ENCODE measurements at regions not wholly inside any gene's neighbourhood (a gene's known extent, or its start where the extent isn't known, plus 50 kb on each side); places are given as distances from the start of the nearest gene placed in this dataset.

GRCh38 chr9:607417-607816, 234.1 kb upstream of the DMRT1 start:
- TF ChIP-seq MAX (IDR thresholded peaks at IDR 0.05), result no peak
- no peak for TF ChIP-seq CREB1 (IDR thresholded peaks at IDR 0.05; ENCODE audit: low read depth)
- TF ChIP-seq FOXM1 (IDR thresholded peaks at IDR 0.05; ENCODE audit: borderline replicate concordance, low read depth), result no peak
- TF ChIP-seq REST (IDR thresholded peaks at IDR 0.05; ENCODE audit: low read depth), result no peak
- no peak for TF ChIP-seq RAD21 (IDR thresholded peaks at IDR 0.05; ENCODE audit: low read depth)
- no peak for TF ChIP-seq YY1 (IDR thresholded peaks at IDR 0.05; ENCODE audit: low read depth)
- no peak for TF ChIP-seq TAF1 (IDR thresholded peaks at IDR 0.05; ENCODE audit: low read depth)
- TF ChIP-seq EP300 (IDR thresholded peaks at IDR 0.05; ENCODE audit: borderline replicate concordance), result no peak
